HG03354 (cell line): ENCODE measurements at regions not wholly inside any gene's neighbourhood (a gene's known extent, or its start where the extent isn't known, plus 50 kb on each side); places are given as distances from the start of the nearest gene placed in this dataset.
A peak's percentile ranks its signal among the peaks of the same experiment; 100 is the strongest.
"Not testable (repeated sequence)": the region's sequence is repeated elsewhere in the genome, so short reads cannot be mapped to it uniquely, and the experiment has no call there.

Source experiments
- ATAC-seq: cut with Tn5 transposase; IDR thresholded peaks from one replicate; pipeline ENCODE4 v1.9.1; 2021; ENCODE audit warnings: mild to moderate bottlenecking; ENCODE audit not compliant: unreplicated experiment, poor library complexity, severe bottlenecking

- no peak for ATAC-seq
Observed at GRCh38 chr2:144659731-144660275, 139.9 kb upstream of the ZEB2 start.

- no peak for ATAC-seq
Observed at GRCh38 chr2:144654523-144654922, 134.6 kb upstream of the ZEB2 start.

GRCh38 chr2:144650907-144651306 lies 131.0 kb upstream of the ZEB2 start:
- ATAC-seq: no peak

- ATAC-seq: no peak
Observed at GRCh38 chr2:144648837-144649465, 129.0 kb upstream of the ZEB2 start.

GRCh38 chr2:144645083-144645778 lies 125.3 kb upstream of the ZEB2 start:
- no peak for ATAC-seq

GRCh38 chr2:144644549-144644948 lies 124.6 kb upstream of the ZEB2 start:
- ATAC-seq: no peak

- ATAC-seq: no peak
Observed at GRCh38 chr2:144643537-144644336, 123.8 kb upstream of the ZEB2 start.

GRCh38 chr2:144642856-144643255 lies 122.9 kb upstream of the ZEB2 start:
- ATAC-seq: no peak

GRCh38 chr2:144642131-144642530 lies 122.2 kb upstream of the ZEB2 start:
- ATAC-seq: no peak

- not testable (repeated sequence) for ATAC-seq
Observed at GRCh38 chr2:144638250-144638649, 118.3 kb upstream of the ZEB2 start.

- ATAC-seq: not testable (repeated sequence)
Observed at GRCh38 chr2:144636860-144637259, 116.9 kb upstream of the ZEB2 start.

GRCh38 chr2:144632809-144633208 lies 112.9 kb upstream of the ZEB2 start:
- no peak for ATAC-seq

GRCh38 chr2:144631636-144632035 lies 111.7 kb upstream of the ZEB2 start:
- ATAC-seq: no peak

- ATAC-seq: peak; percentile 97
Observed at GRCh38 chr2:144630459-144631215, 110.7 kb upstream of the ZEB2 start.

GRCh38 chr2:144629935-144630334 lies 110.0 kb upstream of the ZEB2 start:
- no peak for ATAC-seq

- no peak for ATAC-seq
Observed at GRCh38 chr2:144628566-144628965, 108.6 kb upstream of the ZEB2 start.

GRCh38 chr2:144625626-144626025 lies 105.7 kb upstream of the ZEB2 start:
- no peak for ATAC-seq

- ATAC-seq: no peak
Observed at GRCh38 chr2:144625226-144625625, 105.3 kb upstream of the ZEB2 start.

- no peak for ATAC-seq
Observed at GRCh38 chr2:144624451-144624850, 104.5 kb upstream of the ZEB2 start.

- not testable (repeated sequence) for ATAC-seq
Observed at GRCh38 chr2:144622373-144622772, 102.5 kb upstream of the ZEB2 start.
